SK-N-SH treated with all-trans-retinoic acid at 6 μM for 48 hours (cell line): ENCODE measurements at regions not wholly inside any gene's neighbourhood (a gene's known extent, or its start where the extent isn't known, plus 50 kb on each side); places are given as distances from the start of the nearest gene placed in this dataset.

Source experiments
- ATAC-seq: fragments of 200-7000 bp; cut with Tn5 transposase; 3 replicates; pipeline ENCODE4 v1.9.1; 2020; ENCODE audit warnings: mild to moderate bottlenecking, moderate library complexity
- ARNTL ChIP-seq: fragments of 450-650 bp; formaldehyde crosslinking; IDR thresholded peaks from 2 replicates; pipeline ENCODE4 v1.5.0; 2020; ENCODE audit warnings: low read depth, mild to moderate bottlenecking, moderate library complexity, borderline replicate concordance
- BACH2 ChIP-seq: fragments of 250-450 bp; sonication (Bioruptor Pico); IDR thresholded peaks from 2 replicates; pipeline ENCODE4 v1.9.0; 2021; ENCODE audit warnings: mild to moderate bottlenecking, borderline replicate concordance
- ESRRG ChIP-seq: fragments of 250-450 bp; sonication (Bioruptor Pico); IDR thresholded peaks from 2 replicates; pipeline ENCODE4 v1.6.1; 2021; ENCODE audit warnings: mild to moderate bottlenecking
- ISL1 ChIP-seq: fragments of 250-450 bp; sonication (Bioruptor Pico); IDR thresholded peaks from 2 replicates; pipeline ENCODE4 v2.1.2; 2022; ENCODE audit warnings: mild to moderate bottlenecking, moderate library complexity
- OSR1 ChIP-seq: fragments of 250-450 bp; sonication (Bioruptor Pico); IDR thresholded peaks from 2 replicates; pipeline ENCODE4 v1.8.0; 2022; ENCODE audit warnings: moderate library complexity, mild to moderate bottlenecking, inconsistent platforms
- PPARA ChIP-seq: fragments of 250-450 bp; sonication (Bioruptor Pico); IDR thresholded peaks from 2 replicates; pipeline ENCODE4 v1.5.0; 2020; ENCODE audit warnings: mild to moderate bottlenecking, borderline replicate concordance
- RARB ChIP-seq: fragments of 250-450 bp; sonication (Bioruptor Pico); IDR thresholded peaks from 2 replicates; pipeline ENCODE4 v1.8.0; 2021; ENCODE audit warnings: mild to moderate bottlenecking, moderate library complexity
- TCF4 ChIP-seq: fragments of 250-450 bp; sonication (Bioruptor Pico); IDR thresholded peaks from 2 replicates; pipeline ENCODE4 v1.8.0; 2021; ENCODE audit warnings: mild to moderate bottlenecking, moderate library complexity, borderline replicate concordance
- ZC3H10 ChIP-seq: fragments of 250-450 bp; sonication (Bioruptor Pico); IDR thresholded peaks from 2 replicates; pipeline ENCODE4 v1.5.1; 2021; ENCODE audit warnings: mild to moderate bottlenecking, moderate library complexity
- ZFP3 ChIP-seq: fragments of 250-450 bp; sonication (Bioruptor Pico); IDR thresholded peaks from 2 replicates; pipeline ENCODE4 v1.5.0; 2020; ENCODE audit warnings: mild to moderate bottlenecking, moderate library complexity
- ZFP30 ChIP-seq: fragments of 450-650 bp; formaldehyde crosslinking; IDR thresholded peaks from 2 replicates; pipeline ENCODE4 v1.5.0; 2022; ENCODE audit warnings: mild to moderate bottlenecking, moderate library complexity
- ZNF565 ChIP-seq: fragments of 450-650 bp; formaldehyde crosslinking; conservative IDR thresholded peaks from 2 replicates; pipeline ENCODE4 v1.5.0; 2020; ENCODE audit warnings: low read depth, mild to moderate bottlenecking, moderate library complexity
- ZNF70 ChIP-seq: fragments of 450-650 bp; formaldehyde crosslinking; IDR thresholded peaks from 2 replicates; pipeline ENCODE4 v1.5.0; 2020; ENCODE audit warnings: mild to moderate bottlenecking, moderate library complexity
- ZNF8 ChIP-seq: fragments of 450-650 bp; formaldehyde crosslinking; IDR thresholded peaks from 2 replicates; pipeline ENCODE4 v1.5.0; 2020; ENCODE audit warnings: mild to moderate bottlenecking, moderate library complexity
- TF ChIP-seq, protein P1 (sequence below): fragments of 250-450 bp; sonication (Bioruptor Pico); IDR thresholded peaks from 2 replicates; pipeline ENCODE4 v1.5.0; 2020; ENCODE audit warnings: mild to moderate bottlenecking, moderate library complexity
- TF ChIP-seq, protein P2 (sequence below): fragments of 250-450 bp; sonication (Bioruptor Pico); IDR thresholded peaks from 2 replicates; pipeline ENCODE4 v1.5.1; 2021; ENCODE audit warnings: mild to moderate bottlenecking, moderate library complexity
- TF ChIP-seq, protein P3 (sequence below): fragments of 250-450 bp; sonication (Bioruptor Pico); IDR thresholded peaks from 2 replicates; pipeline ENCODE4 v1.5.1; 2020; ENCODE audit warnings: low read depth, mild to moderate bottlenecking, moderate library complexity
- TF ChIP-seq, protein P4 (sequence below): fragments of 250-450 bp; sonication (Bioruptor Pico); IDR thresholded peaks from 2 replicates; pipeline ENCODE4 v1.8.0; 2020; ENCODE audit warnings: mild to moderate bottlenecking, moderate library complexity, borderline replicate concordance

DNA sequence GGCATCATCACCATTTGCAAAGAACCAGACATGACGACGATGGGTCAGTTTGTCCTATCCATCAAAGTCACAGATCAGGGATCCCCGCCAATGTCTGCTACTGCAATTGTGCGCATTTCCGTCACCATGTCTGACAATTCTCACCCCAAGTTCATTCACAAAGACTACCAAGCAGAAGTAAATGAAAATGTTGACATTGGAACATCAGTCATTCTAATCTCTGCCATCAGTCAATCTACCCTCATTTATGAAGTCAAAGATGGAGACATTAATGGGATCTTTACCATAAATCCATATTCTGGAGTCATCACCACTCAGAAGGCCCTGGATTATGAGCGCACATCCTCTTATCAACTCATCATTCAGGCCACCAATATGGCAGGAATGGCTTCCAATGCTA, 171.6 kb upstream of the MTNR1B start:
- no peak for ATAC-seq
- TF ChIP-seq BACH2 (CRISPR knock-in tag) (no peak), ZFP30 (no peak), OSR1 (no peak), ZC3H10 (CRISPR knock-in tag) (no peak), ARNTL (CRISPR knock-in tag) (no peak)
- TF ChIP-seq, protein P1, sequence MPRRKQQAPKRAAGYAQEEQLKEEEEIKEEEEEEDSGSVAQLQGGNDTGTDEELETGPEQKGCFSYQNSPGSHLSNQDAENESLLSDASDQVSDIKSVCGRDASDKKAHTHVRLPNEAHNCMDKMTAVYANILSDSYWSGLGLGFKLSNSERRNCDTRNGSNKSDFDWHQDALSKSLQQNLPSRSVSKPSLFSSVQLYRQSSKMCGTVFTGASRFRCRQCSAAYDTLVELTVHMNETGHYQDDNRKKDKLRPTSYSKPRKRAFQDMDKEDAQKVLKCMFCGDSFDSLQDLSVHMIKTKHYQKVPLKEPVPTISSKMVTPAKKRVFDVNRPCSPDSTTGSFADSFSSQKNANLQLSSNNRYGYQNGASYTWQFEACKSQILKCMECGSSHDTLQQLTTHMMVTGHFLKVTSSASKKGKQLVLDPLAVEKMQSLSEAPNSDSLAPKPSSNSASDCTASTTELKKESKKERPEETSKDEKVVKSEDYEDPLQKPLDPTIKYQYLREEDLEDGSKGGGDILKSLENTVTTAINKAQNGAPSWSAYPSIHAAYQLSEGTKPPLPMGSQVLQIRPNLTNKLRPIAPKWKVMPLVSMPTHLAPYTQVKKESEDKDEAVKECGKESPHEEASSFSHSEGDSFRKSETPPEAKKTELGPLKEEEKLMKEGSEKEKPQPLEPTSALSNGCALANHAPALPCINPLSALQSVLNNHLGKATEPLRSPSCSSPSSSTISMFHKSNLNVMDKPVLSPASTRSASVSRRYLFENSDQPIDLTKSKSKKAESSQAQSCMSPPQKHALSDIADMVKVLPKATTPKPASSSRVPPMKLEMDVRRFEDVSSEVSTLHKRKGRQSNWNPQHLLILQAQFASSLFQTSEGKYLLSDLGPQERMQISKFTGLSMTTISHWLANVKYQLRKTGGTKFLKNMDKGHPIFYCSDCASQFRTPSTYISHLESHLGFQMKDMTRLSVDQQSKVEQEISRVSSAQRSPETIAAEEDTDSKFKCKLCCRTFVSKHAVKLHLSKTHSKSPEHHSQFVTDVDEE, result no peak

DNA sequence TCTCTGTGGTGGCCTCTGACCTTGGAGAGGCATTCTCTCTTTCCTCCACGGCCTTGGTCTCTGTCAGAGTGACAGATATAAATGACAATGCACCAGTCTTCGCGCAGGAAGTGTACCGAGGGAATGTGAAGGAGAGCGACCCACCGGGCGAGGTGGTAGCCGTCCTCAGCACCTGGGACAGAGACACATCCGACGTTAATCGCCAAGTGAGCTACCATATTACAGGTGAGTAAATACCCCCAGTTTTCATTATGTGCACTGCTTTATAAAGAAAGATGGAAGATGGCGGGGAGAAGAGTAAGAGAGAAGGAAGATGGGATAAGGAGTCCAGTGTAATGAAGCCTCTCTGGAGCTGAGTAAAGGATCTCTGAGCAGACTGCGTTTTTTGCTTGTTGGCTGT, 167.8 kb upstream of the MTNR1B start:
- ATAC-seq, result no peak
- TF ChIP-seq ZNF70 (no peak), ZNF8 (CRISPR knock-in tag) (no peak), ZFP30 (no peak), ISL1 (CRISPR knock-in tag) (no peak), TCF4 (CRISPR knock-in tag) (no peak), ESRRG (CRISPR knock-in tag) (no peak), ZFP3 (CRISPR knock-in tag) (no peak), PPARA (no peak), ZC3H10 (CRISPR knock-in tag) (no peak), ZNF565 (CRISPR knock-in tag) (no peak), OSR1 (no peak)
- TF ChIP-seq, protein P2, sequence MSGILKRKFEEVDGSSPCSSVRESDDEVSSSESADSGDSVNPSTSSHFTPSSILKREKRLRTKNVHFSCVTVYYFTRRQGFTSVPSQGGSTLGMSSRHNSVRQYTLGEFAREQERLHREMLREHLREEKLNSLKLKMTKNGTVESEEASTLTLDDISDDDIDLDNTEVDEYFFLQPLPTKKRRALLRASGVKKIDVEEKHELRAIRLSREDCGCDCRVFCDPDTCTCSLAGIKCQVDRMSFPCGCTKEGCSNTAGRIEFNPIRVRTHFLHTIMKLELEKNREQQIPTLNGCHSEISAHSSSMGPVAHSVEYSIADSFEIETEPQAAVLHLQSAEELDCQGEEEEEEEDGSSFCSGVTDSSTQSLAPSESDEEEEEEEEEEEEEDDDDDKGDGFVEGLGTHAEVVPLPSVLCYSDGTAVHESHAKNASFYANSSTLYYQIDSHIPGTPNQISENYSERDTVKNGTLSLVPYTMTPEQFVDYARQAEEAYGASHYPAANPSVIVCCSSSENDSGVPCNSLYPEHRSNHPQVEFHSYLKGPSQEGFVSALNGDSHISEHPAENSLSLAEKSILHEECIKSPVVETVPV (CRISPR knock-in tag), result no peak
- TF ChIP-seq, protein P3, sequence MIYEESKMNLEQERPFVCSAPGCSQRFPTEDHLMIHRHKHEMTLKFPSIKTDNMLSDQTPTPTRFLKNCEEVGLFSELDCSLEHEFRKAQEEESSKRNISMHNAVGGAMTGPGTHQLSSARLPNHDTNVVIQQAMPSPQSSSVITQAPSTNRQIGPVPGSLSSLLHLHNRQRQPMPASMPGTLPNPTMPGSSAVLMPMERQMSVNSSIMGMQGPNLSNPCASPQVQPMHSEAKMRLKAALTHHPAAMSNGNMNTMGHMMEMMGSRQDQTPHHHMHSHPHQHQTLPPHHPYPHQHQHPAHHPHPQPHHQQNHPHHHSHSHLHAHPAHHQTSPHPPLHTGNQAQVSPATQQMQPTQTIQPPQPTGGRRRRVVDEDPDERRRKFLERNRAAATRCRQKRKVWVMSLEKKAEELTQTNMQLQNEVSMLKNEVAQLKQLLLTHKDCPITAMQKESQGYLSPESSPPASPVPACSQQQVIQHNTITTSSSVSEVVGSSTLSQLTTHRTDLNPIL (CRISPR knock-in tag), result no peak
- TF ChIP-seq, protein P1, result no peak

DNA sequence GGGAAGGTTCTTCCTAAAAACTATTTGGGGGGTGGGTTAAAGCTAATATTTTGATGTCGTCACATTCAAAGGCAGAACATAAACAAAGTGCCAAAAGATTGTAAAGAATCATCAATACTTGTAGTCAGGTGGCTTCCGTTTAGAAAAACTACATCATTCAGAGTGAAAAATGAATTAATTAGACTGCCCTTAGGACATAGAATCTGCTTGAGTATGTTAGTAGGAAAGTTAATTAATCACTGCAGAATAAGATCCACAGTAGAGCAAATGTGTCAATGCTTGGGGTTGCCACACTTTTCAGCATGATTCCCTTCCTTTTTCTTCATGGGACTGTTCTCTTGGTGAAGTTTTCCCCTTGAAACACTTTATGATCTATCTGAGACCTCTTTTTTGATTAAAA, 166.8 kb upstream of the MTNR1B start:
- ATAC-seq, result no peak
- TF ChIP-seq ISL1 (CRISPR knock-in tag), result no peak
- TF ChIP-seq, protein P4, sequence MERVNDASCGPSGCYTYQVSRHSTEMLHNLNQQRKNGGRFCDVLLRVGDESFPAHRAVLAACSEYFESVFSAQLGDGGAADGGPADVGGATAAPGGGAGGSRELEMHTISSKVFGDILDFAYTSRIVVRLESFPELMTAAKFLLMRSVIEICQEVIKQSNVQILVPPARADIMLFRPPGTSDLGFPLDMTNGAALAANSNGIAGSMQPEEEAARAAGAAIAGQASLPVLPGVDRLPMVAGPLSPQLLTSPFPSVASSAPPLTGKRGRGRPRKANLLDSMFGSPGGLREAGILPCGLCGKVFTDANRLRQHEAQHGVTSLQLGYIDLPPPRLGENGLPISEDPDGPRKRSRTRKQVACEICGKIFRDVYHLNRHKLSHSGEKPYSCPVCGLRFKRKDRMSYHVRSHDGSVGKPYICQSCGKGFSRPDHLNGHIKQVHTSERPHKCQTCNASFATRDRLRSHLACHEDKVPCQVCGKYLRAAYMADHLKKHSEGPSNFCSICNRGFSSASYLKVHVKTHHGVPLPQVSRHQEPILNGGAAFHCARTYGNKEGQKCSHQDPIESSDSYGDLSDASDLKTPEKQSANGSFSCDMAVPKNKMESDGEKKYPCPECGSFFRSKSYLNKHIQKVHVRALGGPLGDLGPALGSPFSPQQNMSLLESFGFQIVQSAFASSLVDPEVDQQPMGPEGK, result no peak
- no peak for TF ChIP-seq TCF4 (CRISPR knock-in tag)
- TF ChIP-seq RARB, result no peak
- TF ChIP-seq, protein P2 (CRISPR knock-in tag), result no peak
- TF ChIP-seq, all 23 proteins: peak for 0
